GM12892 (cell line): ENCODE measurements at regions not wholly inside any gene's neighbourhood (a gene's known extent, or its start where the extent isn't known, plus 50 kb on each side); places are given as distances from the start of the nearest gene placed in this dataset.

ENCODE experiments used
- POLR2A ChIP-seq: IDR thresholded peaks from 2 replicates; pipeline ENCODE4 v1.6.1; 2011; ENCODE audit warnings: low read depth, low read length, control low read depth
- TAF1 ChIP-seq: IDR thresholded peaks from 2 replicates; pipeline ENCODE4 v1.6.1; 2011; ENCODE audit warnings: low read depth, mild to moderate bottlenecking, control low read depth, low read length, borderline replicate concordance

DNA sequence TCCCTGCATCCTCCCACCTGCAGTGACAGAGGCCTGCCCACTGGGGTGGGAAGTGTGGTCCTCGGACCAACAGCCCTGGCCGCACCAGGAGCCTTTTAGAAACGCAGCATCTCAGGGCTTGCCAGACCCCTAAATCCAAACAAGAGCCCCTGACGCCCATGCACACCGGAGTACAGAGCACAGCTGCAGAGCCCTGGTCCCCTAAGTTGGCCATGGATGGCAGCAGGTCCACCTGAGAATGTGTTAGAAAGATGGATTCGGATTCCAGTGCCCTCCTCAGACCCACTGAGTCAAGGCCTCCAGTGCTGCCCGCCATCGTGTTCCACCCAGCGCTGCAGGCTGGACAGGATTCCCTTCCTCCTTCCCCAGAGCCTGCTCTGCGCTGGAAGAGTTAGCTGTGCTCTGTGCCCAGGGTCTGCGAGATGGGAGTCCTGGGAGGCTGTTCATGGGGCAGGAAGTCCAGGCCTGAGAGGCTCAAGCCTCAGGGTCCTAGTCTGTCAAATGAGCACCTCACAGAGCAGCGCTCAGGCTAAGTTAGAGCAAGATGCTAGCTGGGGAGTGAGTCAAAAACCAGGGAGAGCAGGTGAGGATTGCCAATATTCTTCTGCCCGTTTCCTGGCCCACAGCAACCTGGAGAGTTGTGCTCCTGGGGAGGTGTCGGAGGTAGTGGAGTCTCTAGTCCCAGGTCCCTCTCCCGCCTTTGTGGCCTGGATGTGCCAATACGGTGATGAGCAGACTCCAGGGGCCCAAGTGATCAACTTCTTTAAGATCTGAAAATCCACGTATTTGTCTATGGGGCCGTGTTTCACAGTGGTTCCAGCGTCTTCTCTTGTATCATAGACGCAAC lies 95.9 kb upstream of the GPR26 start:
- TF ChIP-seq TAF1 (no peak), POLR2A (no peak)
